Fibroblast of skin of left biceps (primary cell): ENCODE measurements at regions not wholly inside any gene's neighbourhood (a gene's known extent, or its start where the extent isn't known, plus 50 kb on each side); places are given as distances from the start of the nearest gene placed in this dataset.
"Not testable (repeated sequence)": the region's sequence is repeated elsewhere in the genome, so short reads cannot be mapped to it uniquely, and the experiment has no call there.

Experiments used
- DNase-seq, 2 experiments: peaks; one replicate each; pipeline ENCODE4 v3.0.0-alpha.2; 2013; ENCODE audit warnings: low read depth in 2 of 2

DNA sequence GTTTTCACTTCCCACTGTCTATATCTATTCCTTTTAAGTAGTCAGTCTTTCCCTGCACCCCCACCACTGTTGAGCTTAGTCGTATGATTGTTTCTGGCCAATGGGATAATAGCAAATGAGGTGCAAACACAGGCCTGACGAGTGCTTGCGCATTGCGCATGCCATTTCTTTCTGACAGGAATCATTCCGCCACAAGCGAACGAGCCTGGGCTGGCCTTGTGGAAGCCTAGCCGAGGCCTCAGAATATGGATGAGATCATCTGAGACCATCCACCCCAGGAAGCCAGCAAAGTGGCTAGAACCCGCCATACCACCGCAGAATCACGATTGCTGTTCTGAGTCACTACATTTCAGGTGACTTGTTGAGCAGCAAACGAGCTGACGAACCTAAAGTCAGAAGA lies 52.2 kb upstream of the PRL start:
- DNase-seq = no peak

DNA sequence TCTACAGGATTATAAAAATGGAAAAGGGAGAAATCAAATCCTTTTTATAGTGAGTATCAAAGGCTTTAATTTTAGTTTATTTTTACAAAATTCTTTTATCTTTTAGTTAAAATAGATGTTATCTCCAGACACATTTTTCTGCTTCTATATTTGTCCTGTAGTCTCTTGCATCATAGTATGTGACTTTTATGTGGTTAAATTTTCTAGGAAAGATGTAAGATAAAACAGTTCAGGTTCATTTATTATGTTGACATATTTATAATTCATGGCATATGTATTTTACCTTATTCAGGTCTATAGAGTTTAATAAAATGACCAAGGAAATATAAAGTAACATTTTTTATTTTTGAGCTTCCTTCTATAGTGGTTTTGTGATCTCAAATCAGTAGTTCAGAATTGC lies 52.7 kb upstream of the PRL start:
- no peak for DNase-seq

DNA sequence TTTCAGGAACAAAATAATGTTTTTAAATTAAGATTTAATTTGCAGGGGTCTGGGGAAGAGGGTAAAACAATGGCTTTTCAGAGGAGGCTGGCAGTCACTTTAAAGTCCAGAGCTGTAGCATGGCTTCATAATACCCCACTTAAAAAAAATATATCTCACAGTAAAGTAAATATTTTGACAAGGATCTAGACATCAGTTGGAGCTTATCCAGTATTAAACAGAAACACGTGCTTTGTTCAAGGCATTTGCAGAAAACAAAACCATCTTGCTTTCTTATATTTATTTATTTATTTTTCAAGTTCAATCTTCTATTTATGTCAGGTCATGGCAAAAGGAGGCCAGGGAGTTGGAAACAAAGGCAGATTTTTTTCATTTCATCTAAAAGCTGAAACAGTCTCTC lies 53.3 kb upstream of the PRL start:
- DNase-seq = no peak

DNA sequence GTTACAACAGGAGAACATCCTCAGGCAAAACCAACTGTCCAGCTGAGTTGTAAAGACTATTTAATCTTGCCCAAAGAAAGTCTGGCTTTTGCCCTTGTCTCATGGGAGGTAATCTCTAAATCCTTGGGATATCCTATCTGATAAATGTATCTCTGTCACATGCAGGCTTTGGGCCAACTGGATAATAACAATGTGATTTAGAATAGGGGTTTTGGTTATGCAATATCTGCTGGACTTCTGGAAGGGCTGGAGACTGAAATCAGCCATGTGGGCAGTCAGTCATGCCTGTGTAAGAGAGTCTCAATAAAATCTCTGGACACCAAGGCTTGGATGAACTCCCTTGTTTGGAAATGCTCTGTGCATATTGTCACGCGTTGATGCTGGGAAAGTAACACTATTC lies 56.3 kb upstream of the PRL start:
- DNase-seq = no peak

DNA sequence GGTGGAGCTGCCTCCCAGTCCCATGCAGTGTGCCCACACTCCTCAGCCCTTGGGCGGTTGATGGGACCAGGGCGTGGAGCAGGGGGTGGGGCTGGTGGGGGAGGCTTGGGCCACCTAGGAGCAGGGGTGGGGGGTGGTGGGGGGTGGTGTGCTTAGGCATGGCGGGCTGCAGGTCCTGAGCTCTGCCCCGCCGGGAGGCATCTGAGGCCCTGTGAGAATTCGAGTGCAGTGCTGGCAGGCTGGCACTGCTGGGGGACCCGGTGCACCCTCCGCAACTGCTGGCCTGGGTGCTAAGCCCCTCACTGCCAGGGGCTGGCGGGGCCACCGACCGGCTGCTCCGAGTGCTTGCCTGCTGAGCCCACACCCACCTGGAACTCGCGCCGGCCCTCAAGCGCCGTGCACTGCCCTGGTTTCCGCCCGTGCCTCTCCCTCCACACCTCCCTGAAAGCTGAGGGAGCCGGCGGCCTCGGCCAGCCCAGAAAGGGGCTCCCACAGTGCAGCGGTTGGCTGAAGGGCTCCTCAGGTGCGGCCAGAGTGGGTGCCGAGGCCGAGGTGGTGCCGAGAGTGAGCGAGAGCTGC lies 59.6 kb upstream of the PRL start:
- DNase-seq = no peak

DNA sequence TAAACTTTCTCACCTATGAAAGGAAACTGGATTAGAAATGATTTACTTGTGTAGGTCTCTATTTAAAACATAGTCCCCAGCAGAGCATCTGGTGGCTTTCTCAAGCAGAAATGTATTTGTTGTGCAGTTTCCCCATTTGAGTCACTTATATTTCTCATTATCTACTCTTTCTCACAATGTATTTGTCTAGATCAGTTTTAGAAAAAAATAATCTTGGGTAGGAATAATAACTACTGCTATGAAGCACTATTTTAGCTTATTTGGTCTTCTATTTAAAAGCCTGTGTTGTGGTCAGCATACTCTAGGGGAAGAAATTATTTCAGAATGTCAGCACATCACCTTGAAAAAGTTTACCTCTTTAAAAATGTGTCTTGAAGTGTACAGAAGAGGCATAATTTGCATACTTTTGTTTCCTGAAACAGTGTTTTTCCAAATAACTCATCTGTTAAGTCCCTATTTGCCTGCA lies 60.9 kb upstream of the PRL start:
- no peak for DNase-seq

DNA sequence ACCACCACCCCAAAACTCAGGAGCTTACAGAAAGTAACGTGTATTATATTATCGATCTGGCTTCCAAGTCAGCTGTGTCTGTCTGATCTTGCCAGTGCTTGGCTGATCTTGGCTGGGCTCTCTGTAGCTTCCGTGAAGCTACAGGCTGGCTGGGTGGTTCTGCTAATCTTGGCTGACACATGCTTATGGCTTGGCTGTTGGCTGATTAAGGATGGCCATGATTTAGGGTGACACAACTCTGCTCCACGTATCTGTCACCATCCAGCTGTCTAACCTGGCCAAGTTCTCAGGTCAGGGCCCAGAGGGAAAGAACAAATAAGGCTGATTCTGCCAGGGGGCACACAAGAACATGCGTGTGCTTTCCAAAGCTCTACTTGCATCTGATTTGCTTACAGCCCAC lies 64.7 kb upstream of the PRL start:
- no peak for DNase-seq

DNA sequence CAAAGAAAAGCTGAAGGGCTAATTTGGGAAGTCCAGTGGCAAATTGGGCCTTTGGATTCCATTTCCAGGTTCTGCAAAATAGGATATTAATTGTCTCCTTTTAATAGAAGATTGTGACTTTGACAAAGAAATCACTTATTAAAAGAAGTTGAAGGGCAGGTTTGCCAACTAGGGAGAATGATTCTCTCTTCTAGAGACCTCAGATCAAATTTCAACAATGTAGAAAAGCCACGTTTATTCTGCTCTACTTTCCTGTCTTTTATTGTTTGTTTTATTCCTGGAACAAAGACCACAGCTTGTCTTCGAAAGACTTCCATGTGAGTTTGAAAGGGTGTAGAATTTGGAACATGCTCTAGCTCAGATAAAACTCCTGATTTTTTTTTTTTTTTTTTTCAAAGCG lies 65.5 kb upstream of the PRL start:
- DNase-seq = no peak

DNA sequence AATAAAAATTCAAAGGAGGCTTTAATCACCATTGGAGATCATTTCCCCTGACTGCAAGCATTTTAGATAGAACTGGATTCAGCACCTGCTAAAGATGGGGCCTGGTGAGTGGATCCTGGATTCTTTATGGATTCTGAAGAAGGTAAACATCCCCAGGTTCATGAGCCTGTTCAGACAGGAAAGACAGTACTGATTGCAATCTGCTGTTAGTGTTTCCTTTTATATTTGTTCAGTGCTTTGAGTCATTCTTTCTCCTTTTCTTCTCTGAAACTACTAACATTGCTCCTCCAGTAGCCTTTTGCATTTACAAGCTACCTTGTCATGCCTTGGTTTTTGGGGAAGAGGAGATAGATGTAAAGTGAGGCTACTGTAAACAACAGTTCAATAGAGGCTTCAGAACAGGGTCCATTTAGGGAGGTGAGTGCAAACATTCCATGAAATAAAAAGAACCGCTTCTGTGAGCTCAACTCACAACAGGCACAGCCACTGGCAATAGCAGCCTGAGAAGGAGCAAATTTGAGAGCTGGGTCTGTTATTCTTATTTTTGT lies 66.4 kb upstream of the PRL start:
- DNase-seq = no peak

GRCh38 chr6:22363714-22364239 lies 66.9 kb upstream of the PRL start:
- peak in 1 of 2 experiments; percentile 19 for DNase-seq

DNA sequence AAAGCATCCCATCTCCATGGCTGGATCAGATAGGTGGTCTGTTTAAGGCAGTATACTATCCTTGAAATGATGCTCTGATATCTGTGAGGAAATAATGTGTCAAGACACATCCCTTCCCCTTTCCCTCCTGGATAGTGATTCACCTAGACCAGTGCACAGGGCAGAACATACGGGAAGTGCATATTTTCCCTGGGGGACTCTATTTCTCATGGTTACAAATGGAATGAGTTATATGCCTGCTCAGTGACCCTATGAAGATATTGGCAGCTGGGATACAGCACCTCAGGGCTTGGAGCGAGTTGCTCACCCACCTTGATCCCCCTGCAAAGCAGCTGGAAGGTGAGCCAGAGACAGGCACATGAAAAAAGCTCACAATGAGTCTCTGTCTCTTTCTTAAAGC lies 67.5 kb upstream of the PRL start:
- DNase-seq = peak in 1 of 2 experiments; percentile 10

DNA sequence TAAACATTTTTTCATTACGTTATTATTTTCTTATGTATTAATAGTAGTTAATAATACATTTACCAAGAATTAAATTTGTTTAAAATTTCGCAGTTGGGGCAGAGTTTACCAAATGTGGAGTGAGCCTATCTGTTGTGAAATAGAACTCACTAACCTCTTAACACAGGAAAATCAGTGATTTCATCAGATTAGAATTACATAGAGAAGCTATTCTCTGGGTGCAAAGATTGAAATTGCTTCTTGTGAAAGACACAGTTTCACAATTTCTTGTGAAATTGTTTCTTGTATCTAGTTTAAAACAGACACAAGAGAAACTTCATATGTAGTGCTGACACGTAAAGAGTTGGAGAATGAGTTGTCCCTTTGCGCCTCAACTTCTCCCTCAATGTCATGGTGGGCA lies 69.4 kb upstream of the PRL start:
- DNase-seq = peak in 1 of 2 experiments; percentile 35

- DNase-seq = peak in 1 of 2 experiments; percentile 12
These were observed 70.5 kb upstream of the PRL start for GRCh38 chr6:22367346-22367745.

DNA sequence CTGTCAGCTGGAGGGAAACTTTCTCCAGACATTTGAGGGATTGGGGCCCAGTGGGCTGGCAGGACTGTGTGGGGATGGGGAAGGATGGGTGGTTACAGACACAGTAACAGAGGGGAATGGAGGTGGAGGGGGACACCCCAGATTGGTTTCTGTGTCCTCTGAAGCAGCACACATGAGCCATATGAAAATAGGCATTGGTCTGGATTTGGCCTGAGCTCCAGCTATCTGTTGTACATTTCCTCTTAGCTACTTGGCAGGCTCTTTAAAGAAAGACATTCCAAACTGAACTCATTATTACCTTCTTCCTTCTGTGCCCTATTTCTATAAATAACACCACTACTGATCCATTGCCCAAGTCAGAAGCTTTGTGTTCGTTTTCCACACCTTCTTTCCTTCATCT lies 72.0 kb upstream of the PRL start:
- no peak for DNase-seq

GRCh38 chr6:22372922-22373321 lies 76.1 kb upstream of the PRL start:
- DNase-seq = no peak

DNA sequence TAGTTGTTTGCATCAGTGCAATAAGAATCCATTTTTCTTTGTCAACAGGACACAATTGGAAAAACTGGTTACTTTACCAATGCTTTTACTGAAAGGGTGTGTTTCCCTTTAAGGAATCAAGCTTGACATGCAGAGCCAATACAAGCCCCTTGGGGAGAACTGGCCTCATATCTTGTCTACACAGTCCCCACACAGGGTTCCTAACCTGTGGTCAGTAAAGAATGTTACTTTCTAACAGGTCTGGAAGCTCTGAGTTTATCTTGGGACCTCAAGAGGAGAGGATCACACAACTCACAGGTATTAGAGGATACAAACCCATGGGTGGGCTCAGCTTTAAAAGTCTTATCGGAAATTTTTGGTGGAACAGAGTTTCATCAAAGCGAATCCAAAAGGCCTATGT lies 78.1 kb upstream of the PRL start:
- not testable (repeated sequence) for DNase-seq

- DNase-seq = not testable (repeated sequence)
These were observed 79.5 kb upstream of the PRL start for GRCh38 chr6:22376293-22376692.

GRCh38 chr6:22378536-22378935 lies 81.7 kb upstream of the PRL start:
- DNase-seq = not testable (repeated sequence)

DNA sequence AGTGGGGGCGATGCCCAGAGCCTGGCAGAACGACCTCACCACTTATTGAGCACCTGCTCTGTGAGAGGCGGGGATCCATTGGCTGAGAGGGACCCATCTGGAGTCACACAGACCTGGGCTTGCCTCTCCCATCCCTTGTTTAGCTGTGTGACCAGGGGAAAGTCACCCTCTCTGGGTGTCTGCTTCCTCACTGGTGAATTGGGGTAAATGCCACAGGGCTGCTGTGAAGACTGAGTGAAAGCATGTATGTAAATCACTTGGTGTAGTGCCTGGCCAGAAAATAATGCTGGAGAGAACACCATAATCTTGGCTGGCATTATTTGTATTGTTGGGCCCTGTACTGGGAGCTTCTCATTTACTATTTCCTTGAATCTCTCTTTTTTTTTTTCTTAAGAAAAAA lies 83.4 kb upstream of the PRL start:
- DNase-seq = no peak

DNA sequence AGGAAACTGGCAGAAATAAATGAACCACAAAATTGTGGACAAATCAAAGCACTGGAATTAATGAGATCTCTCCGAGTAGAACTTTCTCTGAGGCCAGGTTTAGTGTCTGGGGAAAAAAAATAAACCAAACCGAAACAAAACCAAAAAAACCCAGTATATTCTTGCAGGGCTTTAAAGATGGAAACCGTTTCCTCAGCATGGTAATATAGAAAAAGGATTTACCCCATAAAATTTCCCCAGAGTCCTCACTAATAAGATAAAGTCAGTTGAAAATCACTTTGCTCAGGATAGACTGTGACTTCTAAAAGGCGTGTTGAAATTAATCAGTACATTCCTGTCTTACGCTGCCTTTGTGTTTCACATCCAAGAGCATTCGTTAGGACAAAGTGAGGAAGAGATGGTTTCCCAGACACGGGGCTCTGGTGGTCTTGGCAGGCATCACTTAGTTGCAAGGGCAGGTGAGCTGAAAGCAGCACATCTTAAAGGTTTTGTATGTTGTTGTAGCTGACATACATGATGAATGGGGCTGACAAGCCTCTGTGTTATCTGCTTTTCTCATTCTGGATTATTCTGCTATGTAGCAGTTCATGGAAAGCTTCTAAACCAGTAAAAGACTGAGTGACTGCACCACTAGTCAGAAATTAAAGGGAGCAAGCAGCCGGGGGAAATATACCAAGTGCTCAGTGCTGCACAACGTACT lies 85.2 kb upstream of the PRL start:
- no peak for DNase-seq

DNA sequence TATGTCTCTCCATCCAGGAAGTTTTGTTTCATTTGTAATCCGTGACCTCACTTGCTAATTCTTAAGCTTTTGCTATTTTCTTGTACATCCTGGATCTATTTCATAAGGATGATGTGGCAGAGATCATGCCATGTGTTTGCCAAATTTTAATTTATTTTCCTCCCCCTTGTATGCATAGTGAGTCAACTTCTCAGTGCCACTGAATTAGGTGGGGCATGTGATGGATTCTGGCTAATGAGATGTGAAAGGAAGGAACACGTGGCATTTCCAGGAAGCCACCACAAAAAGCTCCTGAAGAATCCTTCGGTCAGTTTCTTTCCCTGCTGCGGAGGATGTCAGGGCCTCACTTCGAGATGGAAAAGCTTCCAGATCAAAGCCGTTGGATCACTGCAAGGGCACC lies 86.2 kb upstream of the PRL start:
- no peak for DNase-seq

DNA sequence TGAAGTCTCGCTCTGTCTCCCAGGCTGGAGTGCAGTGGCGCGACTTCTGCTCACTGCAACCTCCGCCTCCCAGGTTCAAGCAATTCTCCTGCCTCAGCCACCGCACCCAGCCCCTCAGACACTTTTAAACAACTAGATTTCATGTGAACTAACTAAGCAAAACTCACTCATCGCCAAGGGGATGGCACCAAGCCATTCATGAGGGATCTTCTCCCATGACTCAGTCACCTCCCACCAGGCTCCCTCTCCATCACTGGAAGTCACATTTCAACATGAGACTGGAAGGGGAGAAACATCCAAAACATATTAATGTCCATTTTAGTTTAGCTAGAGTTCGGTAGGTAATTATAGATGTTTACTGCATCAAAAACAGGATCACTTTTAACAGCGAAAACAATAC lies 95.9 kb upstream of the PRL start:
- DNase-seq = peak in 1 of 2 experiments; percentile 20

GRCh38 chr6:22394691-22395090 lies 97.9 kb upstream of the PRL start:
- no peak for DNase-seq
